Ishikawa (cell line): ENCODE measurements at regions not wholly inside any gene's neighbourhood (a gene's known extent, or its start where the extent isn't known, plus 50 kb on each side); places are given as distances from the start of the nearest gene placed in this dataset.

Source experiments
- CEBPB ChIP-seq: IDR thresholded peaks from 2 replicates; pipeline ENCODE4 v1.6.1; 2012
- CREB1 ChIP-seq: IDR thresholded peaks from 2 replicates; pipeline ENCODE4 v1.6.1; 2012; ENCODE audit warnings: low read depth
- EGR1 ChIP-seq: IDR thresholded peaks from 2 replicates; pipeline ENCODE4 v1.6.1; 2012
- EP300 ChIP-seq: IDR thresholded peaks from 2 replicates; pipeline ENCODE4 v1.6.1; 2012; ENCODE audit warnings: borderline replicate concordance
- FOXM1 ChIP-seq: IDR thresholded peaks from 2 replicates; pipeline ENCODE4 v1.6.1; 2012; ENCODE audit warnings: low read depth, borderline replicate concordance
- NFIC ChIP-seq: IDR thresholded peaks from 2 replicates; pipeline ENCODE4 v1.6.1; 2012
- RAD21 ChIP-seq: IDR thresholded peaks from 2 replicates; pipeline ENCODE4 v1.6.1; 2012; ENCODE audit warnings: low read depth
- TAF1 ChIP-seq: IDR thresholded peaks from 2 replicates; pipeline ENCODE4 v1.6.1; 2012; ENCODE audit warnings: low read depth, mild to moderate bottlenecking
- TCF12 ChIP-seq: IDR thresholded peaks from 2 replicates; pipeline ENCODE4 v1.6.1; 2012; ENCODE audit warnings: low read depth
- TEAD4 ChIP-seq: IDR thresholded peaks from 2 replicates; pipeline ENCODE4 v1.6.1; 2012
- YY1 ChIP-seq: IDR thresholded peaks from 2 replicates; pipeline ENCODE4 v1.6.1; 2012; ENCODE audit warnings: low read depth
- ZBTB7A ChIP-seq: IDR thresholded peaks from 2 replicates; pipeline ENCODE4 v1.6.1; 2012; ENCODE audit warnings: low read depth
- TF ChIP-seq, protein P1 (sequence below): IDR thresholded peaks from 2 replicates; pipeline ENCODE4 v1.6.1; 2012
- TF ChIP-seq, protein P2 (sequence below): IDR thresholded peaks from 2 replicates; pipeline ENCODE4 v1.6.1; 2012; ENCODE audit warnings: low read depth, mild to moderate bottlenecking
- TF ChIP-seq, protein P3 (sequence below): IDR thresholded peaks from 2 replicates; pipeline ENCODE4 v1.6.1; 2012

DNA sequence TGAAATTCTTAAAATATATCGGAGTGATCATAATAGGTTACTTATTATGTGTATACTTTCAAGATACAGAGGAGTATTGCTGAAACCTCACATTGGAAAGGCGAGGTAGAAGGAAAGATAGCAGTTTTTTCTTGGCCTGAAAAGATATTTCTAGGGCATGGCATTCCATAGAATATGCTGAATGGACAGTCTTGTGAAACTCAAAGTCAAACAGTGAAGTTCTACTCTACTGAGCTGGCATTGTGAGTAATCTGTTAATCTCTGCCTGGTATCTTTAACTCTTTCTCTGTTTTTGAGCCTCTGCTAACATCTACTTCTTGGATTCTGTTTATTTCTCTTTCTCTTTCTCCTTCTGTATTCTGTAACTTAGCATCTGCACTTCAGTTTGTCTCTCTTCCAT is 176.3 kb upstream of the ZBTB20 start:
- TF ChIP-seq, protein P1, sequence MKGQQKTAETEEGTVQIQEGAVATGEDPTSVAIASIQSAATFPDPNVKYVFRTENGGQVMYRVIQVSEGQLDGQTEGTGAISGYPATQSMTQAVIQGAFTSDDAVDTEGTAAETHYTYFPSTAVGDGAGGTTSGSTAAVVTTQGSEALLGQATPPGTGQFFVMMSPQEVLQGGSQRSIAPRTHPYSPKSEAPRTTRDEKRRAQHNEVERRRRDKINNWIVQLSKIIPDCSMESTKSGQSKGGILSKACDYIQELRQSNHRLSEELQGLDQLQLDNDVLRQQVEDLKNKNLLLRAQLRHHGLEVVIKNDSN: no peak
- TF ChIP-seq ZBTB7A (no peak), CREB1 (no peak), TEAD4 (no peak), CEBPB (no peak), RAD21 (no peak), EGR1 (no peak), TCF12 (no peak), NFIC (no peak), FOXM1 (no peak), YY1 (no peak), TAF1 (no peak), EP300 (no peak)
- TF ChIP-seq, protein P2, sequence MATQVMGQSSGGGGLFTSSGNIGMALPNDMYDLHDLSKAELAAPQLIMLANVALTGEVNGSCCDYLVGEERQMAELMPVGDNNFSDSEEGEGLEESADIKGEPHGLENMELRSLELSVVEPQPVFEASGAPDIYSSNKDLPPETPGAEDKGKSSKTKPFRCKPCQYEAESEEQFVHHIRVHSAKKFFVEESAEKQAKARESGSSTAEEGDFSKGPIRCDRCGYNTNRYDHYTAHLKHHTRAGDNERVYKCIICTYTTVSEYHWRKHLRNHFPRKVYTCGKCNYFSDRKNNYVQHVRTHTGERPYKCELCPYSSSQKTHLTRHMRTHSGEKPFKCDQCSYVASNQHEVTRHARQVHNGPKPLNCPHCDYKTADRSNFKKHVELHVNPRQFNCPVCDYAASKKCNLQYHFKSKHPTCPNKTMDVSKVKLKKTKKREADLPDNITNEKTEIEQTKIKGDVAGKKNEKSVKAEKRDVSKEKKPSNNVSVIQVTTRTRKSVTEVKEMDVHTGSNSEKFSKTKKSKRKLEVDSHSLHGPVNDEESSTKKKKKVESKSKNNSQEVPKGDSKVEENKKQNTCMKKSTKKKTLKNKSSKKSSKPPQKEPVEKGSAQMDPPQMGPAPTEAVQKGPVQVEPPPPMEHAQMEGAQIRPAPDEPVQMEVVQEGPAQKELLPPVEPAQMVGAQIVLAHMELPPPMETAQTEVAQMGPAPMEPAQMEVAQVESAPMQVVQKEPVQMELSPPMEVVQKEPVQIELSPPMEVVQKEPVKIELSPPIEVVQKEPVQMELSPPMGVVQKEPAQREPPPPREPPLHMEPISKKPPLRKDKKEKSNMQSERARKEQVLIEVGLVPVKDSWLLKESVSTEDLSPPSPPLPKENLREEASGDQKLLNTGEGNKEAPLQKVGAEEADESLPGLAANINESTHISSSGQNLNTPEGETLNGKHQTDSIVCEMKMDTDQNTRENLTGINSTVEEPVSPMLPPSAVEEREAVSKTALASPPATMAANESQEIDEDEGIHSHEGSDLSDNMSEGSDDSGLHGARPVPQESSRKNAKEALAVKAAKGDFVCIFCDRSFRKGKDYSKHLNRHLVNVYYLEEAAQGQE: no peak
- TF ChIP-seq, protein P3, sequence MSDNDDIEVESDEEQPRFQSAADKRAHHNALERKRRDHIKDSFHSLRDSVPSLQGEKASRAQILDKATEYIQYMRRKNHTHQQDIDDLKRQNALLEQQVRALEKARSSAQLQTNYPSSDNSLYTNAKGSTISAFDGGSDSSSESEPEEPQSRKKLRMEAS: no peak

DNA sequence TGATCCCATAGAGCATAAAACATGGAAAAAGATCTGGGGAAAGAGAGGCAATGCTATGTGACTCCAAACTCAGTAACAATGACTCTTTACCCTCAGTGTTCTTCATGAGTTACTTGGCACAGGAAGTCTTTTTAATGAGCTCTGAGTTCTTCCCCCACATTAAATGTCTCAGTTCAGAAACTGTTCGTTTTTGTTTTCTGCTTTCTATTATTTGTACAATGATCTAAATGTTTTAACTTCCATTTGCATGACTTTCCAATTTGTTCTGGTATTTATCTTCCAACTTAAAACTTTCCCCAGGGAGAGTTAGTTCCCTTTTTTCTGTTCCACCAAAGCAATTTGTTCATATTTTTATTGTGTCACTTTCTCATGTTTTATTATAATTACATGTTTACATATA is 177.0 kb upstream of the ZBTB20 start:
- TF ChIP-seq, protein P1: no peak
- no peak for TF ChIP-seq TAF1
- no peak for TF ChIP-seq EP300

DNA sequence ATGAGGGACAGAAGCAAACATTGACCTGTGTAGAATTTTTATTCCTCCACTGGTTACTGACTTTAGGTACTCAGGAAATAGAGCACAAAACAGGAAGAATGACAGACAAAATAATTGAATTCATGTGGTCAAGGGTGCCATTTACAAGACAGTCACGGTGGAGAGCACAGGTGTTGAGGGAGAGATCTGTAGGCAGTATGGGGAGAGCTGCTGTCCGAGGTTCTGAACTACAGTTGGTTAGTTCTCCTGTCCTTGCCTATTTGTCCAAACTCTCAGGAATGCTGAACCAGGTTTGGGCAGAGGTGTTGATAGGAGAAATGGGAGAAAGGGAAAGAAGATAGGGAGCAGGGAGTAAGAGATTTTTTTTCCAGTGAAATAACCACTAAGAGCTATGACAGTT is 178.5 kb upstream of the ZBTB20 start:
- TF ChIP-seq NFIC: no peak
- TF ChIP-seq RAD21: 0 out of 2 replicates have a peak, but pooled peaks have one; percentile 7
- TF ChIP-seq TCF12: no peak
- TF ChIP-seq, protein P2: peak; percentile 91
- no peak for TF ChIP-seq CEBPB
- no peak for TF ChIP-seq CREB1
- TF ChIP-seq, protein P3: no peak

DNA sequence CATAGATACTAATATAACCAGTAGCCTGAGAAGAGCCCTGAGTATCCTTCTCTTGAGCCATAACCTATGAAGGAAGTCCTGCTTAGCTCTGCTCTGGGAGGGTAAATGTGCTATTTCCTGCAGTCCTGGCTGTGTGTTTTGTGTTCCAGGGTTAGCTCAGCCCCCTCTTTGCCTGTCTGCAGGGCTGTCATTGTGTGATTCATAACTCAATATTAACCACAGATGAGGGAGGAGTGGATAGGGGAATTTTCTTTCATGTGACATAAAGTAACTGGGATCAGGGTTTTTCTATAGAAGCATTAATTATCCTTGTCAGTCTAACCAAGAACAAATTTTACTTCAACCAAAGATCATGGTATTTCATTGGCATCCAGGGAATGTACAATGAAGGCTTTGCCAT is 183.3 kb upstream of the ZBTB20 start:
- TF ChIP-seq CREB1: no peak
- TF ChIP-seq TAF1: no peak
- no peak for TF ChIP-seq NFIC
- no peak for TF ChIP-seq EGR1
- TF ChIP-seq RAD21: no peak
- no peak for TF ChIP-seq TEAD4
- TF ChIP-seq TCF12: no peak
- TF ChIP-seq EP300: no peak
- TF ChIP-seq, protein P1: no peak
- TF ChIP-seq, protein P3: no peak
- no peak for TF ChIP-seq YY1
- TF ChIP-seq, protein P2: no peak
- TF ChIP-seq FOXM1: no peak
- TF ChIP-seq CEBPB: no peak
- TF ChIP-seq ZBTB7A: no peak

DNA sequence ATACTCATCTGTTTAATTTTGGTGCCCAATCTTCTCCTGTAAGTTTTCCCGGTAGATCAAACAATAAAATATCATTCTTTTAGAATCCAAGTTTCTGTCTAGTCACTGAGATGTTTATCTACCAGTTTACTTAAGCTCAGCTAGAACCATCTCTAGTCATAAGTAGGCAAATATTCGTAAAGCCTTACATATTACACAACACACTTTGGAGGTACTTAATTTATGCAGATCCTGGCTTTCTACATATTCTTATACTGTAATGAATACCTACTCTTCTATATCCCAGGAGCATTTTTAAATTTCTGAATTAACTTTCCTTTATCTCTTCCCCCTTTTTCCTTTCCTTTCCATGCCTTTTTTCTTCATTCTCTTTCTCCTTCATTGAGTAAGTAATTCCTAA is 185.9 kb upstream of the ZBTB20 start:
- TF ChIP-seq RAD21 (no peak), CEBPB (no peak), CREB1 (no peak), NFIC (no peak), TAF1 (no peak), ZBTB7A (no peak), TEAD4 (no peak), TCF12 (no peak), EP300 (no peak), FOXM1 (no peak), YY1 (no peak), EGR1 (no peak)
- TF ChIP-seq, protein P2: no peak
- TF ChIP-seq, protein P1: no peak
